GM12873 (cell line): ENCODE measurements at regions not wholly inside any gene's neighbourhood (a gene's known extent, or its start where the extent isn't known, plus 50 kb on each side); places are given as distances from the start of the nearest gene placed in this dataset.

Experiments
- CTCF ChIP-seq: IDR thresholded peaks from 2 replicates; pipeline ENCODE4 v1.5.1; 2012; ENCODE audit warnings: low read depth, mild to moderate bottlenecking, moderate library complexity, low read length, control low read depth; ENCODE audit not compliant: insufficient read depth; ENCODE audit errors: missing control alignments

GRCh38 chr17:77438241-77439188, 297.7 kb downstream of the SEC14L1 start:
- TF ChIP-seq CTCF: no peak

DNA sequence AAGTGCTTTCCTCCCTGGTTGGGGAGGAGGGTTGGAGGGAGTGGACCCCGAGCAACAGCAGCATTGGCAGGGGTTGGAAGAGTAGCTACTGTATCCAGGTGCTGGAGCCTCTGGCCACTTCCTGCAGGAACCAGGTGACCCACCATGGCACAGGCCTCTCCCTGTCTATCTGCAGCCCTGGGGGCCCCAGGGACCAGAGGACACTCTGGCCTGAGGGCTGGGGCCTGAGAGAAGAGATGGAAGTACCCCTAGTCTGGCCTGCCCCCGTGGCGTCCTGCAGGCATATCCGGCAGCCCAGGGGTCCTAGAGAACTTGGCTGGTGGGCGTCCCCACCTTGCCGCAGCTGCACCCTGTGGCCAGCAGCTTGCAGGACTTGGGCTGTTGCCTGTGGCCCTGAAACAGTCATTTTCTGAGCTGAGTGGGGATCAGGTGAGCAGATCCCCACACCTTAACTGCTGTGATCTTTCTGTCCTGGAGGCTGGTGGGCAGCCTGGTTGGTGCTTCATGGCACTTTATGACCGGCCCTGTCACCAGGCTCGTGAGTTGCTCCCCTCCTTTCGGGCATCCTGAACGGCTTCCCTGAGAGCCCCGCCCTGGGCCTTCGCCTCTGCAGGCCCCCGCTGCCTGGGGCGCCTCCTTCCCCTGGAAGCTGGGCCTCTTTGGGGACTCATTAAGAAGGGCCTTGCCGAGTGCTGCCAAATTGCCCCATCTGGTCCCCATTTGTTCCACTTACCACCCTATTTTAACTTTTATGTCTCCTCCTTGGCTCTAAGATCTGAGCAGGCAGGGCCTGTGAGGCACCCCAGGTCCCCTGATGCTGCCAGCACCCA, 298.6 kb downstream of the SEC14L1 start:
- no peak for TF ChIP-seq CTCF

DNA sequence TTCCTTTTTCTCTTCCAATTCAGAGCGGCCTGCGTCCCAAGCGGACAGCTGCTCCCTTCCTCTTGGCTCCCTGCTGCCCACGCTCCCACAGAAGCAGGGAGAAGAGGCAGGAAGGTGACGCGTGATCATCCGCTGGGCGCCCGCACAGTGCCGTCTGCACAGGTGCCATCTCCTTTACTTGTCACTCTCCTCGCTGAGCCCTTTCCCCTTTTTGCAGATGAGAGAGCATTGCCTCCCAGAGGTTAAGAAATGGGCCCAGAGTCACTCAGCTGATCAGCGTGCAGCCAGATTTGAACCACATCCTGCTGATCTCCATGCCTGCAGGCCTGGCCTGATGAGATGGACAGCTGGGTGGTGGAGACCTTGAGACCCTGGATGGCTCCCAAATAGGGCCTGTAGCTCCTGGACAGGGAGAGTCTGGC, 299.8 kb downstream of the SEC14L1 start:
- TF ChIP-seq CTCF: no peak

GRCh38 chr17:77441130-77441920, 300.6 kb downstream of the SEC14L1 start:
- TF ChIP-seq CTCF: no peak

DNA sequence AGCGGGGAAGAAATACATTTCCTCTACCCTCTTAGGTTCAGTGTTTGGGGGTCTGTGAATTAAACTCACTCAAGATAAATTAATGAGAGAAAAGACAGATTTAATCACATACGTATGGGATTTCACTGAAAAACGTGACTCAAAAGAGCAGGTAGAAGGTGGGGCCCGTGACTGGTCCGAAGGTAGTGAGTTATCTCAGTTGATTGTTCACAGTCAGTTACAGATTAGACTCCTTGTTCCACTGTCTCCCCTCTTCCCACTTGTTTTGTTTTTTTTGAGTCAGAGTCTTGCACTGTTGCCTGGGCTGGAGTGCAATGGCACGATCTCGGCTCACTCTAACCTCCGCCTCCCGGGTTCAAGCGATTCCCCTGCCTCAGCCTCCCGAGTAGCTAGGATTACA, 301.2 kb downstream of the SEC14L1 start:
- TF ChIP-seq CTCF: no peak

DNA sequence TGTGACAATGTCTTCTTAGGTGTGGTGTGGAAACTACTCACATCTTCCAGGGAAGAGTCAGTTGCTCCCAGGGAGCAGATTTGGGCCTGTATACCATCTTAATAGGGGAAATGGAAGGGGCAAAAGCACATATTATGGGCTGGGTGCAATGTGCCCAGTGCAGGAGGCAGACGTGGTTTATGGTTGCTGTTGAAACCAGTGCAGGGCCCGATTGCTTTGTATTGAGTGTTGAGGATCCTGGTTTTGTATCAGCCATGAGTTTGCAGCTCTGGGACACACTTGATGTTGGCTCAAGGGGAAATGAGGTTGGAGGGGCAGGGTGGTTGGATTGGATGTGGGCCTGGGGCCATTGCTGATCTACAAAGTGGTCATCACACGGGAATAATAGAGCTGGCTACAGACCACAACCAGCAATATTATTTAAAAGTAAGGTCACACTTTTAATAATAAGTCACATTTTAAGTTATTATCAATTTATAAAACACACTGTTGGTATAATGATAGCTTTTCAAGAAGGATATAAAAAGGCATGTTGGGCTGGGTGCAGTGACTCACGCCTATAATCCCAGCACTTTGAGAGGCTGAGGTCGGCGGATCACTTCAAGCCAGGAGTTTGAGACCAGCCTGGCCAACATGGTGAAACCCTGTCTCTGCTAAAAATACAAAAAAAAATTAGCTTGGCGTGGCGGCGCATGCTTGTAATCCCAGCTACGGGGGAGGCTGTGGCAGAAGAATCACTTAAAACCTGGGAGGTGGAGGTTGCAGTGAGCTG, 302.4 kb downstream of the SEC14L1 start:
- no peak for TF ChIP-seq CTCF
